Esophagus muscularis mucosa (tissue), 3 donors: ENCODE measurements at regions not wholly inside any gene's neighbourhood (a gene's known extent, or its start where the extent isn't known, plus 50 kb on each side); places are given as distances from the start of the nearest gene placed in this dataset.

Experiments used
- POLR2A ChIP-seq: fragments of 450-650 bp; IDR thresholded peaks from one replicate; pipeline ENCODE4 v1.6.1; 2017; ENCODE audit warnings: antibody characterized with exemption, moderate library complexity, mild to moderate bottlenecking, low read depth
- POLR2AphosphoS5 ChIP-seq, 2 donors: sonication (generic); formaldehyde crosslinking; IDR thresholded peaks; one replicate each; pipeline ENCODE4 v1.6.1; 2017; ENCODE audit warnings: antibody characterized with exemption in 2 of 2
- TF ChIP-seq, protein P1 (sequence below), 3 experiments: fragments of 200-600 bp in 2 of 3; fragments of 450-650 bp in 1 of 3; sonication (generic) in 2 of 3; IDR thresholded peaks; one replicate each; pipeline ENCODE4 v1.5.1; 2017 to 2019; ENCODE audit warnings: antibody characterized with exemption in 3 of 3, mild to moderate bottlenecking in 2 of 3, moderate library complexity in 1 of 3

DNA sequence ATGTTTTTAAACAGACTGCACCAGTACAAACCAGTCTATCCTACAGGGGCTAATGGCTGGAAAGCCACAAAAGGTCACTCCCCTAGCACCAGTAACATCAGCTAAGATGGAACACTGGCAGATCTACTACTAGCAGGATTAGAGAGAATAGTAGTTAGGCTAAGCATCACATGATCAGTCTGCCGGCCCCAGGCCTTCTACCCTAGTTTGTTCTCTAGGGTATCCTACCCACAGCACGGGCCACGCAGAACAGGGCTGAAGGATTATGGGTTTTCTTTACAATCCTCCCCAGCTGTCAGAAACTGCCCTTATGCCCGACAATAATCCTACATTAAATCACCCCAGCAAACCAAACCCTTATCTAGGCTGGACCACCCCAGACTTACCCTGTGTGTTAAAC, 156.0 kb downstream of the LY86 start:
- TF ChIP-seq POLR2AphosphoS5 (IDR thresholded peaks at IDR 0.05) (no peak), POLR2A (no peak)
- TF ChIP-seq, protein P1, sequence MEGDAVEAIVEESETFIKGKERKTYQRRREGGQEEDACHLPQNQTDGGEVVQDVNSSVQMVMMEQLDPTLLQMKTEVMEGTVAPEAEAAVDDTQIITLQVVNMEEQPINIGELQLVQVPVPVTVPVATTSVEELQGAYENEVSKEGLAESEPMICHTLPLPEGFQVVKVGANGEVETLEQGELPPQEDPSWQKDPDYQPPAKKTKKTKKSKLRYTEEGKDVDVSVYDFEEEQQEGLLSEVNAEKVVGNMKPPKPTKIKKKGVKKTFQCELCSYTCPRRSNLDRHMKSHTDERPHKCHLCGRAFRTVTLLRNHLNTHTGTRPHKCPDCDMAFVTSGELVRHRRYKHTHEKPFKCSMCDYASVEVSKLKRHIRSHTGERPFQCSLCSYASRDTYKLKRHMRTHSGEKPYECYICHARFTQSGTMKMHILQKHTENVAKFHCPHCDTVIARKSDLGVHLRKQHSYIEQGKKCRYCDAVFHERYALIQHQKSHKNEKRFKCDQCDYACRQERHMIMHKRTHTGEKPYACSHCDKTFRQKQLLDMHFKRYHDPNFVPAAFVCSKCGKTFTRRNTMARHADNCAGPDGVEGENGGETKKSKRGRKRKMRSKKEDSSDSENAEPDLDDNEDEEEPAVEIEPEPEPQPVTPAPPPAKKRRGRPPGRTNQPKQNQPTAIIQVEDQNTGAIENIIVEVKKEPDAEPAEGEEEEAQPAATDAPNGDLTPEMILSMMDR (IDR thresholded peaks at IDR 0.05): no peak
